Astrocyte of the cerebellum (primary cell): ENCODE measurements at regions not wholly inside any gene's neighbourhood (a gene's known extent, or its start where the extent isn't known, plus 50 kb on each side); places are given as distances from the start of the nearest gene placed in this dataset.
A peak's percentile ranks its signal among the peaks of the same experiment; 100 is the strongest.

Experiments
- DNase-seq: peaks from one replicate; pipeline ENCODE4 v3.0.0-alpha.2; 2011; ENCODE audit warnings: low read depth
- H3K4me3 ChIP-seq: 2 replicates; pipeline ENCODE4 v1.5.1; 2011; ENCODE audit warnings: mild to moderate bottlenecking, low read depth, low read length, moderate library complexity
- CTCF ChIP-seq: IDR thresholded peaks from 2 replicates; pipeline ENCODE4 v1.5.1; 2012; ENCODE audit warnings: low read length, low read depth, moderate library complexity, mild to moderate bottlenecking; ENCODE audit errors: missing control alignments
- in situ Hi-C: cut with HindIII; loops from 2 replicates; pipeline ENCODE4 v1.10.0; 2017; ENCODE audit warnings: low sequenced_read_pairs

DNA sequence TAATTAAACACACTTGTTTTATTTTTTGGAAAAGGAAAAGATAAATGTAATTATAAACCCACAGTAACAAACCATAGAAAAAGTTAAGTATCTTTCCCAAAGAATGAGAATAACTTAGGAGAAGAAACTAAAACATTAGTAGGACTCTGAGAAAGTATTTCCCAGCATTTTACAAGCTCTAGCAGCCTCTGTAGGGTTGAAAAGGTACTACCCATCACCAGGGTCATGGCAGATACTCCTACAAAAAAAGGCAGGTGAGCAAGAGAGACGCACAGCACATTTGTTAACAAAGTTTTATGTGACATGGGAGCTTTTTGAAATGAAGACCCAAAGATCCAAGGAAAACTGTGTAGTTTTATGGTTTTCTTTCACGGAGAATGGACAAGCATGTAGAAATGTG is 77.7 kb upstream of the FAM169A start:
- no peak for DNase-seq
- in situ Hi-C loops = no loop called here
- TF ChIP-seq CTCF = peak; percentile 33
- no peak overlapping the region for H3K4me3 ChIP-seq

- in situ Hi-C loops = no loop called here
- TF ChIP-seq CTCF = no peak
- no peak overlapping the region for H3K4me3 ChIP-seq
- DNase-seq = no peak
Observed at GRCh38 chr5:74942622-74943286, 76.6 kb upstream of the FAM169A start.

DNA sequence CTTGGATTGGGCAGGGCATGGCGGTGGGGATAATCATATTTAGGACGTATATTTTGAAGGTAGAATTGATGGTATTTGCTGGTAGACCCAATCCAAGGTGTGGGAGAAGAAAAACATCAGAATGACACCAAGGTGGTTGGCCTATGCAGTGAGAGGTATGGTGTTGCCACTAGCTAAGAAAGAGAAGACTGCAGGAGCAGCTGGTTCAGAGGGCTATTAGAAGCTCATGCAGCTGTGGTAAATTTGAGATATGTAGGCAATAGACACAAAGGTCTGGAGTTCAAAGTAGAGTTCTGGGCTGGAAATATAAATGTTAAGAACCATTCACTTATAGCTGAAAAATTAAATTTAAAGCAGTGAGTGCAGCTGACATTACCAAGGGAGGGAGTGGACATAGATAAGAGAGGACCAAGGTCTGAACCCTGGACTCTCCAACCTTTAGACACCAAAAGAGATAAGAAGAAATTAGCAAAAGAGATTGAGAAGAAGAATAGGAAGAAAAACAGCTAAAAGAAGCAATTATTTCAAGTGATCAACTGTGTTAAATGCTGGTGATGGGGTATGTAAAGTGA is 74.7 kb upstream of the FAM169A start:
- TF ChIP-seq CTCF = no peak
- in situ Hi-C loops = no loop called here
- no peak for DNase-seq
- H3K4me3 ChIP-seq = no peak overlapping the region

DNA sequence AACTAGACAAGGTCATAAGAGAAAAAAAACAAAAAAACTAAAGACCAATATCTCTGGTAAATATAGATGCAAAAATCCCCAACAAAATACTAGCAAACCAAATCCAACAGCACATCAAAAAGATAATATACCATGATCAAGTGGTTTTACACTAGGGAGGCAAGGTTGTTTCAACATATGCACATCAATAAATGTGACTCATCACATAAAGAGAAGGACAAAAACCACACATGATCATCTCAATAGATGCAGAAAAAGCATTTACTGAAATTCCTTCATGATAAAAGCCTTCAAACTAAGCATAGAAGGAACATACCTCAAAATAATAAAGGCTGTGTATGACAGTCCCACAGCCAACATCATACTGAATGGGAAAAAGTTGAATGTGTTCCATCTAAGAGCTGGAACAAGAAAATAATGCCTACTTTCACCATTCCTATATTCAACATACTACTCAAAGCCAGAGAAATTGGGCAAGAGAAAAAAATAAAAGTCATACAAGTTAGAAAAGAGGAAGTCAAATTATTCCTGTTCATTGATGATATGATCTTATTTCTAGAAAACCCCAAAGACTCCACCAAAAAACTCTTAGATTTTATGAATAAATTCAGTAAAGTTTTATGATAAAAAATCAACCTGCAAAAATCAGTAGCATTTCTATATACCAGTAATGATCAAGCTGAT is 72.2 kb upstream of the FAM169A start:
- DNase-seq = no peak
- H3K4me3 ChIP-seq = no peak overlapping the region
- no peak for TF ChIP-seq CTCF
- in situ Hi-C loops = no loop called here

- H3K4me3 ChIP-seq = no peak overlapping the region
- no peak for TF ChIP-seq CTCF
- in situ Hi-C loops = no loop called here
- no peak for DNase-seq
Observed at GRCh38 chr5:74935752-74936091, 69.5 kb upstream of the FAM169A start.

GRCh38 chr5:74934949-74935751 is 69.0 kb upstream of the FAM169A start:
- DNase-seq = peak; percentile 49

More at GRCh38 chr5:74934949-74935751, 69.0 kb upstream of the FAM169A start:
- in situ Hi-C loops = no loop called here
- peak; percentile 43 for TF ChIP-seq CTCF
- no peak overlapping the region for H3K4me3 ChIP-seq
